ENCODE measurements at regions not wholly inside any gene's neighbourhood (a gene's known extent, or its start where the extent isn't known, plus 50 kb on each side); places are given as distances from the start of the nearest gene placed in this dataset.

DNA sequence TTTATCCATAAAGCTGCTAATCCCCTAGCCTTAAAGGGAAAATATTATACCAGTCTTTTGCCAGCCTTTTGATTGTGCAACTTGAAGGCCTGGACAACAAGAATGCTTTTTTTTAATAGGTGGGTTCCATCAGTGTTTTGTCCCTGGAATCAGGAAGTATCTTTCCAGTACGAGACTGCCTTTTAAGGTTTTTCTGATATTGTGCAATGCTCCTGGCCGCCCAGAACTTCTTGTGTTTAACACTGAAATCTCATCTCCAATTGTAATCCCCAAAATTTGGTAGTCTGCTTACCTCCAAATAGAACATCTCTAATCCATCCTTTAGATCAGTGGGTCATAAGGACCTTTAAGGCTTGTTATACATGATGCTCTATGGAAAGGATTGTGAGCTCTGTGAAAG is 256.7 kb downstream of the NAF1 start:
- Histone ChIP-seq H3K4me1 (ENCODE audit: control insufficient read depth in 4 of 4, insufficient read depth in 4 of 4, low read length in 3 of 4) (no peaks in the 10 kb centered on the region), H3K4me3 (ENCODE audit: low read depth in 1 of 3, low read length in 3 of 3) (no peak overlapping the region), H3K27ac (ENCODE audit: low read depth in 1 of 2, low read length in 2 of 2) (no peak overlapping the region), H3K36me3 (ENCODE audit: control insufficient read depth in 4 of 4, insufficient read depth in 3 of 4, low read depth in 1 of 4, low read length in 3 of 4) (no peaks in the 10 kb centered on the region), H3K9me3 (ENCODE audit: control insufficient read depth in 4 of 4, low read length in 3 of 4) (peaks cover 0 to 5% (median 3%) of the 10 kb centered on the region in 4 donors), H3K9ac (ENCODE audit: low read depth in 1 of 2, low read length in 2 of 2) (no peak overlapping the region), H3K27me3 (ENCODE audit: control insufficient read depth in 4 of 4, insufficient read depth in 4 of 4, low read length in 3 of 4) (no peaks in the 10 kb centered on the region)
- DNase-seq (ENCODE audit: low spot score) = no peak
- TF ChIP-seq, protein P1, sequence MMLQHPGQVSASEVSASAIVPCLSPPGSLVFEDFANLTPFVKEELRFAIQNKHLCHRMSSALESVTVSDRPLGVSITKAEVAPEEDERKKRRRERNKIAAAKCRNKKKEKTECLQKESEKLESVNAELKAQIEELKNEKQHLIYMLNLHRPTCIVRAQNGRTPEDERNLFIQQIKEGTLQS (IDR thresholded peaks at IDR 0.05) = no peak
- TF ChIP-seq YY1 (IDR thresholded peaks at IDR 0.05) (no peak), RXRA (IDR thresholded peaks at IDR 0.05) (no peak), EGR1 (IDR thresholded peaks at IDR 0.05; ENCODE audit: low read depth in 2 of 2) (no peak), FOXA2 (IDR thresholded peaks at IDR 0.05) (no peak), JUND (IDR thresholded peaks at IDR 0.05) (no peak), NR2F2 (IDR thresholded peaks at IDR 0.05) (no peak)
- TF ChIP-seq, protein P2, sequence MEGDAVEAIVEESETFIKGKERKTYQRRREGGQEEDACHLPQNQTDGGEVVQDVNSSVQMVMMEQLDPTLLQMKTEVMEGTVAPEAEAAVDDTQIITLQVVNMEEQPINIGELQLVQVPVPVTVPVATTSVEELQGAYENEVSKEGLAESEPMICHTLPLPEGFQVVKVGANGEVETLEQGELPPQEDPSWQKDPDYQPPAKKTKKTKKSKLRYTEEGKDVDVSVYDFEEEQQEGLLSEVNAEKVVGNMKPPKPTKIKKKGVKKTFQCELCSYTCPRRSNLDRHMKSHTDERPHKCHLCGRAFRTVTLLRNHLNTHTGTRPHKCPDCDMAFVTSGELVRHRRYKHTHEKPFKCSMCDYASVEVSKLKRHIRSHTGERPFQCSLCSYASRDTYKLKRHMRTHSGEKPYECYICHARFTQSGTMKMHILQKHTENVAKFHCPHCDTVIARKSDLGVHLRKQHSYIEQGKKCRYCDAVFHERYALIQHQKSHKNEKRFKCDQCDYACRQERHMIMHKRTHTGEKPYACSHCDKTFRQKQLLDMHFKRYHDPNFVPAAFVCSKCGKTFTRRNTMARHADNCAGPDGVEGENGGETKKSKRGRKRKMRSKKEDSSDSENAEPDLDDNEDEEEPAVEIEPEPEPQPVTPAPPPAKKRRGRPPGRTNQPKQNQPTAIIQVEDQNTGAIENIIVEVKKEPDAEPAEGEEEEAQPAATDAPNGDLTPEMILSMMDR (IDR thresholded peaks at IDR 0.05; ENCODE audit: low read depth, low read length, missing input control) = no peak
- WGBS = 55% methylated on average over 2 of the region's 2 CpGs

DNA sequence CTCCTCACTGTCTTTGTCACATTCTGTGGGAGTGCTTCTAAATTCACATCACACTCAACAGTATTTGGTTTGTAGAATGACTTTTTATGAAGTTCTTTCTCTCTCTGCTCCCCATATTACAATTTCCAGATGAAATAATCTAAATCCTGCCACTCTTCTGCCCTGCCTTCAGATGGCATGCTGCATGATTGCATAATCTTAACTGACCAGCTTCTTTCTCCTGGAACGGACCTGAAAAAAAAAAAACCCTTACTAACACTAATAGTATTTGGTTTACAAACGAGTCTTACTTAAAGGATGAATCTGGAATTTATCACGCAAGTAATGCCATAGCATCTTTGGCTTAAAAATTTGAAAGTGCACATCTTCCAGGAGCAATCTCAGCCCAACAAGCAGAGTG is 272.3 kb downstream of the NAF1 start:
- Histone ChIP-seq H3K9ac (ENCODE audit: low read depth in 1 of 2, low read length in 2 of 2) (no peak overlapping the region), H3K27ac (ENCODE audit: low read depth in 1 of 2, low read length in 2 of 2) (no peak overlapping the region), H3K4me3 (ENCODE audit: low read depth in 1 of 3, low read length in 3 of 3) (no peak overlapping the region), H3K27me3 (ENCODE audit: control insufficient read depth in 4 of 4, insufficient read depth in 4 of 4, low read length in 3 of 4) (no peaks in the 10 kb centered on the region), H3K36me3 (ENCODE audit: control insufficient read depth in 4 of 4, insufficient read depth in 3 of 4, low read depth in 1 of 4, low read length in 3 of 4) (no peaks in the 10 kb centered on the region), H3K4me1 (ENCODE audit: control insufficient read depth in 4 of 4, insufficient read depth in 4 of 4, low read length in 3 of 4) (no peaks in the 10 kb centered on the region), H3K9me3 (ENCODE audit: control insufficient read depth in 4 of 4, low read length in 3 of 4) (no peaks in the 10 kb centered on the region)
- WGBS = 57% methylated on average over 3 of the region's 3 CpGs
- DNase-seq (ENCODE audit: low spot score) = no peak
- TF ChIP-seq TAF1 (conservative IDR thresholded peaks at IDR 0.05) = no peak
- no peak for TF ChIP-seq NR2F2 (IDR thresholded peaks at IDR 0.05)
- no peak for TF ChIP-seq RAD21 (IDR thresholded peaks at IDR 0.05)
- TF ChIP-seq, protein P1 (IDR thresholded peaks at IDR 0.05) = no peak
- TF ChIP-seq HNF4A (conservative IDR thresholded peaks at IDR 0.05) = no peak
- TF ChIP-seq GABPA (IDR thresholded peaks at IDR 0.05 in 1 of 2, conservative IDR thresholded peaks at IDR 0.05 in 1 of 2) = no peak
- TF ChIP-seq, protein P2 (IDR thresholded peaks at IDR 0.05; ENCODE audit: low read depth, low read length, missing input control) = no peak
- no peak for TF ChIP-seq YY1 (IDR thresholded peaks at IDR 0.05)
- TF ChIP-seq EGR1 (IDR thresholded peaks at IDR 0.05; ENCODE audit: low read depth in 2 of 2) = no peak
- no peak for TF ChIP-seq HNF4G (IDR thresholded peaks at IDR 0.05)
- TF ChIP-seq JUND (IDR thresholded peaks at IDR 0.05) = no peak

Measured in liver (tissue), 8 donors.